Right atrium auricular region (tissue), 2 donors: ENCODE measurements at regions not wholly inside any gene's neighbourhood (a gene's known extent, or its start where the extent isn't known, plus 50 kb on each side); places are given as distances from the start of the nearest gene placed in this dataset.

Experiments
- DNase-seq: peaks from one replicate; pipeline ENCODE4 v3.0.0-alpha.2; 2019; ENCODE audit warnings: low spot score
- H3K27ac ChIP-seq, 2 donors: fragments of 200-600 bp; sonication (generic); 1 replicate in 1 of 2; 2 replicates in 1 of 2; pipeline ENCODE4 v1.5.1; 2016 to 2019
- H3K27me3 ChIP-seq, 2 donors: fragments of 200-600 bp; sonication (generic); one replicate each; pipeline versions ENCODE4 v1.5.1 to v1.6.0; 2017 to 2019
- H3K36me3 ChIP-seq: fragments of 200-600 bp; sonication (generic); one replicate; pipeline ENCODE4 v1.5.1; 2016
- H3K4me1 ChIP-seq, 2 donors: fragments of 200-600 bp; sonication (generic); one replicate each; pipeline versions ENCODE4 v1.5.1 to v1.6.0; 2017 to 2019
- H3K4me3 ChIP-seq, 2 donors: fragments of 200-600 bp; sonication (generic); 1 replicate in 1 of 2; 2 replicates in 1 of 2; pipeline ENCODE4 v1.5.1; 2017 to 2019; ENCODE audit warnings: mild to moderate bottlenecking in 1 of 2, moderate library complexity in 1 of 2
- H3K9me3 ChIP-seq, 2 donors: fragments of 200-600 bp; sonication (generic); one replicate each; pipeline ENCODE4 v1.5.1; 2019
- TF ChIP-seq, protein P1 (sequence below), 2 donors: fragments of 200-600 bp; sonication (generic); IDR thresholded peaks; one replicate each; pipeline ENCODE4 v1.5.1; 2019; ENCODE audit warnings: antibody characterized with exemption in 2 of 2

DNA sequence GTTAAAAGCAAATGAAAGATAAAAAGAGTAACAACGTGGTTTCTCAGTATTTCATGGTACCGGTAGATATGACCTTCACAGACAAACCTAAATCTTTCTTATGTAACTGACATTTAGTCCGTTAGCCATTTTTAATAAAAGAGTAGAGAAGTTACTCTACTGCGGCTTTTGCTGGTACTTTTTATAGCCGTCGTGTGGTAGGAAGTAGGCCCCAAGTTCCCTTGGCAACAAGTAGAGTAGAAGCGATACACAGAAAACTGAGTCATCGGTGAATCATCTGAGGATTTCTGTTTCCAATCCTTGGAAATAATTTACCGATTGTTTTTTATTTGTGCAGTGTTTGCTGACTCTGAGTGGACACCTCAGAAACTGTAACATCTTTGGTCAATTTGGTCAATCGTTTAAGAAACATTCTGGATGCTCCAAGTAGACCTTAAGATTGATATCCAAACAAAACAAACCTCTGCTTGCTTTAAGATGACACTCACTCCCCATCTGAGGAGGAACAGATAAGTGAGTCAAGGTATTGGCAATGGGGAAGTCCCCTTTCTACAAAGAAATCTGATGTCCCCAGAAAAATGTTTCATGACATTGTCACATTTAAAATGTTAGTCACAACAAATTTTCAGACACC is 63.9 kb upstream of the AHR start:
- Histone ChIP-seq H3K27ac (peak overlapping the region in 1 of 2 donors; percentile 12), H3K9me3 (no peaks in the 10 kb centered on the region), H3K36me3 (no peaks in the 10 kb centered on the region), H3K27me3 (no peaks in the 10 kb centered on the region), H3K4me1 (peaks cover 0 to 33% of the 10 kb centered on the region in 2 donors), H3K4me3 (no peak overlapping the region)
- no peak for DNase-seq
- TF ChIP-seq, protein P1, sequence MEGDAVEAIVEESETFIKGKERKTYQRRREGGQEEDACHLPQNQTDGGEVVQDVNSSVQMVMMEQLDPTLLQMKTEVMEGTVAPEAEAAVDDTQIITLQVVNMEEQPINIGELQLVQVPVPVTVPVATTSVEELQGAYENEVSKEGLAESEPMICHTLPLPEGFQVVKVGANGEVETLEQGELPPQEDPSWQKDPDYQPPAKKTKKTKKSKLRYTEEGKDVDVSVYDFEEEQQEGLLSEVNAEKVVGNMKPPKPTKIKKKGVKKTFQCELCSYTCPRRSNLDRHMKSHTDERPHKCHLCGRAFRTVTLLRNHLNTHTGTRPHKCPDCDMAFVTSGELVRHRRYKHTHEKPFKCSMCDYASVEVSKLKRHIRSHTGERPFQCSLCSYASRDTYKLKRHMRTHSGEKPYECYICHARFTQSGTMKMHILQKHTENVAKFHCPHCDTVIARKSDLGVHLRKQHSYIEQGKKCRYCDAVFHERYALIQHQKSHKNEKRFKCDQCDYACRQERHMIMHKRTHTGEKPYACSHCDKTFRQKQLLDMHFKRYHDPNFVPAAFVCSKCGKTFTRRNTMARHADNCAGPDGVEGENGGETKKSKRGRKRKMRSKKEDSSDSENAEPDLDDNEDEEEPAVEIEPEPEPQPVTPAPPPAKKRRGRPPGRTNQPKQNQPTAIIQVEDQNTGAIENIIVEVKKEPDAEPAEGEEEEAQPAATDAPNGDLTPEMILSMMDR (IDR thresholded peaks at IDR 0.05), result no peak

- Histone ChIP-seq H3K27me3 (no peaks in the 10 kb centered on the region), H3K27ac (no peak overlapping the region), H3K4me1 (peaks cover 0 to 24% of the 10 kb centered on the region in 2 donors), H3K36me3 (no peaks in the 10 kb centered on the region), H3K4me3 (no peak overlapping the region), H3K9me3 (no peaks in the 10 kb centered on the region)
- TF ChIP-seq, protein P1 (IDR thresholded peaks at IDR 0.05), result no peak
- DNase-seq, result no peak
These were observed 62.3 kb upstream of the AHR start for GRCh38 chr7:17236171-17236570.

- TF ChIP-seq, protein P1 (IDR thresholded peaks at IDR 0.05), result no peak
- H3K4me3 ChIP-seq, result no peak overlapping the region
- no peak overlapping the region for H3K27ac ChIP-seq
- no peak for DNase-seq
- H3K36me3 ChIP-seq, result no peaks in the 10 kb centered on the region
- peaks cover 0 to 20% of the 10 kb centered on the region in 2 donors for H3K4me1 ChIP-seq
- no peaks in the 10 kb centered on the region for H3K27me3 ChIP-seq
- no peaks in the 10 kb centered on the region for H3K9me3 ChIP-seq
These were observed 61.8 kb upstream of the AHR start for GRCh38 chr7:17236603-17237002.

GRCh38 chr7:17239046-17239445 is 59.4 kb upstream of the AHR start:
- Histone ChIP-seq H3K36me3 (no peaks in the 10 kb centered on the region), H3K27me3 (no peaks in the 10 kb centered on the region), H3K4me3 (no peak overlapping the region), H3K9me3 (no peaks in the 10 kb centered on the region), H3K27ac (no peak overlapping the region), H3K4me1 (peaks cover 0 to 18% of the 10 kb centered on the region in 2 donors)
- DNase-seq, result no peak
- TF ChIP-seq, protein P1 (IDR thresholded peaks at IDR 0.05), result no peak

DNA sequence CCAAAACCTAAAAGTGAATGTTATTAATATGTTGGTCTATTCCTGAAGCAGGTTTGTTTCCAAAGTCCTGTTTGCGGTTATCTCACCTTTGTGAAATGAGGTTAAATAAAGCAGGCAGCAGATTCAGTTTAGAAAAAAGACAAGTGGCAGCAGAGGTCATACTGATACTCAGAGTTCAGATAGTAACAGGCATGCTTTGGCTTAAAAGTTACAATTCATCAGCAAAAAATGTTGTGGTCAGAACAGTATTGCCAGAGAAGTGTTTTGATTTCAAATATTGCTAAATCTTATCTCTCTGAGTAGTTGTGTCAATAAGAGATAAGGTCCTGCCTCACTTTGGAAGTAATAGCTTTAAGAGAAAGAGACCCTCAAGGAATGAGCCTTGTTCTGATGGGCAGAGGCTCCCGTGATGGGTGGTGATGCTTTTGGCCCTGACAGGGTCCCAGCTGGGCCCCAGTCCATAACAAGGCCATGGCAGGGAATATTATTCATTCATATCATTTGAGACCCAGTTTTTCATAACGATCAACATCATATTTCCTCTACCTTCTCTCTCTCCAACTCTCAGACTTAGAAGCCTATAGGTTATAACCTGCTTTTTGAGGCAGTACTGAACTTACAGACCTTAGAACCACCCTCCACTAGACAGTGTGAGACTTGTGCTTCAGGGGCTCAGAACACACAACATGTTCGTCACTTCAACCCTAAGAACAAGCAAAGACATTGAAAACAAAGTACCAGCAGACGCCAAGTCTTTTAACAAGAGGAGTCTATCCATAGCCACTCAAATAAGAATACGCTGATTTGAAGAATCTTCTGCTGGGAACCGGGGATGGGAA is 58.5 kb upstream of the AHR start:
- Histone ChIP-seq H3K27me3 (no peaks in the 10 kb centered on the region), H3K27ac (no peak overlapping the region), H3K4me3 (no peak overlapping the region), H3K4me1 (peaks cover 0 to 14% of the 10 kb centered on the region in 2 donors), H3K9me3 (no peaks in the 10 kb centered on the region), H3K36me3 (no peaks in the 10 kb centered on the region)
- TF ChIP-seq, protein P1 (IDR thresholded peaks at IDR 0.05), result no peak
- no peak for DNase-seq
